Eye (tissue), 1 donor: ENCODE measurements at regions not wholly inside any gene's neighbourhood (a gene's known extent, or its start where the extent isn't known, plus 50 kb on each side); places are given as distances from the start of the nearest gene placed in this dataset.

ENCODE experiments used
- DNase-seq: peaks from one replicate; pipeline ENCODE4 v3.0.0-alpha.2; 2015

- no peak for DNase-seq
Observed at GRCh38 chr13:59442461-59442860, 721.3 kb downstream of the DIAPH3 start.

DNA sequence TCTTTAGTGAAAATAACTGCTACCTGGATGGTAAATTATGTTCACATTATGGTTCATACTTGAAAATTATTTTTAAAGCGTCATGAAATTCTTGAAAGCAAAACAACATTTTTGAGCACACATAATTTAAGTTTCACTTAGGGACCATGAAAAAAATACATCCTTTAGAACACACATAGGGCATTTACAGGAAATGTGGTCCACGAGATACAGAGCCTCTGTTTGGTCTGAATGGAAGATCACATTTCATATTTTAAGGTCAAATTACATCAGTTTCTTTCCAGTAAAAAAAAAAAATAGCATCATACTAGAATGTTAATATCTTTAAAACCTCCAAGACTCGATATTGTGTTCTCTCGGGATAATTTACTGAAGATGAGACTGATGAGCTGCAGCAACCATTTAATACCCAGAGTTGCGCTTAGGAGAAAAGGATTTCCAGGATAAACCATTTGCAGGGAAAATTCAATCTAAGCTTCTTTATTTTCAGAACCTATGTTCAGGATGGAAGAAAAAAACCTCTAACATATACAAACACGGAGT lies 720.7 kb downstream of the DIAPH3 start:
- no peak for DNase-seq

DNA sequence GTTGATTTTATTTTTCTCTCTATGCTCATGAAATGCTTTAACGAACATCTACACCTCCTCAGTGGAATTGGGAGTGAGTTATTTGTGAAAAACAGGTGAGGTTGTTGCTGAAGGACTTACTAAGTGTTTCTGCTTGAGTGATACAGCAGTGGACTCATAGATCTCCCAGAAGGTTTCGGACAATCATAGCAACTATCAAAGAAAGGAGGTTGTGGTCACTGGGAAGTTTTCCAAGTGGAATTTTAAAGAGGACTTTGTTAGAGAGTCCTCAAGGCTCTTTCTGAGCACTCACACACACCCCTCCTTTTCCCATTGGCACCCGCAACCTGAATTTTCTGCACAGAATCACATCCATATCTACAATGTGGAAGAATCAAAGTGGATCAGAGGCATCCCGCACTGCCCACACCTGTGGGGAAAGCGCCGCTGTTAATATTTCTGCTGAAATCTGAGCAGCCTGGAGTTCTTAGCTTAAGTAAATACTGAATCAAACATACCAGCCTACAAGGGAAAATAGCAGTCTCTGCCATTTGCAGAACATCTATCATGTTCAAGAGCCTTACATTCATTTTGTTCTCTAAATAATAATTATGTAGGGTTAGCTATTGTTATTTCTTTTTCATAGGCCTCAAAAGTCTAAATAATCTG lies 719.4 kb downstream of the DIAPH3 start:
- DNase-seq = no peak

DNA sequence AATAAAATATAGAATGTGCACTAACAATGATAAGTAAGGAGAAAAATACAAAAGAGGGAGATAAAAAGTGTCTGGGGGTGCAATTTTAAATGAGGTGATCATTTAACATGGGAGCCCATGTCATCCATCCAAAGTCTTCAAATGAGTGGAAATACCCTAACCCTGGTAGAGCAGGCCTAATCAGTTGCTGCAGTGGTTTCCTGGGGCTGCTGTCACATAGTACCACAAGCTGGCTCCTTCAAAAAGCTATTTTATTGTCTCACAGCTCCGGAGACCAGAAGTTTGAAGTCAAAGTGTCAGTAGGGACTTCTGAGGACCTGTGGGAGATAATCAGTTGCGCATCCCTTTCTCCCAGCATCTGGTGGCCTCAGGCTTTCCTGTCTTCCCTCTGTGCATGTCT lies 717.9 kb downstream of the DIAPH3 start:
- DNase-seq = no peak

DNA sequence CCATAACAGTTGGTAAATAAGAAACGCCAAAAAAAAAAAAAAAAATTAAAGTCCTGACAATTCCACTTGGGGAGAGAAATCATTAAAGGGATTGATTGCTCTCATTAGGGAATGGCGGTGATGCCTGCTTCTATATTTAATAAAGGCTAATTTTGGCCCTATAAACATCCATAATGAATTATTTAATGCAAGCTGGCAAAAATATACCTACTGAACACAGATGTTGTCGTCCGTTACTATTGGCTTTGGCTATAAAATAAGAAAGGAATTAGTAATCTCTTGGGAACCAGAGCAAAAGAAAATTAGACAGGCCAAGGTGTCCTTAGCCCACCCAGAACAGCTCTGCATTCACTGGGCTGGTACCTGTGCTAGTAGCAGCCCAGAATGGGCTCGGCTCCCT lies 717.3 kb downstream of the DIAPH3 start:
- no peak for DNase-seq

DNA sequence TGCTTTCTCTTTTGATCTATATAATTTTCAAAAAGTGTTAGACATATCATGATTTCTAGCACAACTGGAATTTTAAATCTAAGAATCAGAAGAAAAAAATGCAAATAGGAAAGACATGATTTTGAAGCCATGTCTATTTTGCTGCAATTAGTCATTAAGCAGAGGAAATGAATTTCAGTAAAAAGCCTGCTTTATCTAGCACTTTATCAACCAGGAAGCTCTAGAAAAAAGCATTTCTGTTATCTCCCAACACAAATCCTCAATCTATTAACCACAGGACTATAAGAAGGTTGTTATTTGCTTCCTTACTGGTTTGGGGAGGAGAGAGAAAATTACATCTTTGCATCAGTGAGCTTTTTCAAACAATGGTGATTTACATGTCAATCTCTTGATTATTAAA lies 716.7 kb downstream of the DIAPH3 start:
- DNase-seq = no peak

- DNase-seq = no peak
Observed at GRCh38 chr13:59447846-59448620, 715.7 kb downstream of the DIAPH3 start.

DNA sequence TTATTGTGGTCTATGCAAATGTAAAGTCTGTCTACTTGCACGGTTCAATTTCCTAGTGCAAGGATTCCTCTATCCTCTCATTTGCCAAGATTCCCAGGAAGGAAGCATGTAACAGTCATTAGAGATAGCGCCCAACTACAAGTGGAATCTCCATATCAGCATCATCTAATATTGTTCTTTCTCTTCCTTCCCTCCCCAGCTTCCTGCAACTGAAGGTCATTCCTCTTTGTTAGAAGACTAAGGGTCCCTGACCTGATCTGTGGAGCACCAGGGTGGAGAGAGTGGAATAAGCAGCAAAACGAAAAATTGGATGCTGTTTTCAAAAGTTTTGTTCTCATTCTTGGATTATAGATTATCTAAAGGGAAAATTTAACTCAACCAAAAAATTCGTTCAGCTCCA lies 714.0 kb downstream of the DIAPH3 start:
- no peak for DNase-seq

DNA sequence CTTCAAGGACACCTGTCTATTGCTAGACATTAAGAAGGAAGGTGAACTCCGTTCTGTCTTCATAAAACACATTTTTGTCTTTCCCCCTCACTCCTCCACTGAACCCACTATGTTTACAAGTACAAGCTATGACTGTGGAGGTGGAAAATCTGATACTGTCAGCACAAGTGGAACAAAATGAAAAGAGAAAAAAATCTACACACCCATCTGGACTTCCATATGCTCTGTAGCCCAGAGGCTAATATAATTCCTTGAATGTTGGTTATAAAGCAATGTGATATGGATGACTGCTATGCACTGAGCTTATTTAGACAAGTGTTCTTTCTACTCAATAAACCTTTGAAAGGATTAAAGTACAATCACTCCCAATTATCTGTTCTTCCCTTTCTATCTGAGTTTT lies 713.5 kb downstream of the DIAPH3 start:
- no peak for DNase-seq

GRCh38 chr13:59451236-59451635 lies 712.5 kb downstream of the DIAPH3 start:
- DNase-seq = no peak

DNA sequence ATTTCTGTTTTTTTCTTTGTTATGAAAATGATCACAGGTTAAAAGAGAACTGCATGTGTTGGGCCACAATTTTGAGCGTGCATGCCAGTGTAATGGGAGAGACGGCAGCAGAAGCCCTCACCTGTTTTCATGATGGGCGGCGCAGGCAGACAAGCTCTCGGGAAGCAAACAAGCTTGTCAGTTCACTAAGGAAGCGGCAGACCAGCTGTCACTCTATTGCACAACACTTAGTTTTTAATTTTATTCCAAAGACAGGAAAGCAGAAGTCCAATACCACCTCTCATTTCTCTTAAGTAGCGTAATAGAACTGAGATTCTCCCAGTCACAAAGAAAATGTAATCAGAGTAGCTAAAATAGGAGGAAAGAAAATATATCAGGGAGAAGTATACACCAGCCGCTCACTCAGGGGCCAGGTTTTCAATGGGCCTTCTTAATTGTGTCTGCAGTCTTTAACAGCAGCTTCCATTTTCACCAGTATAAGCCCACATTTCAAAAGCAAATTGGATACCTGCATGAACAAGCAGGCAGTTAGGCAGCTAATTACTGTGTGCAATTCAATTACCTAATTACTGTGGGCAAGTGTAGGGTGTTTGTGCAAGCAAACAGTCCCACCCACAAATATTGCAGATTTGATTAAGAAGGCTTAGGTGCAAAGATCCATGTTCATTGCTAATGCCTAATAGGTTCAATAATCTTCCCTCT lies 711.4 kb downstream of the DIAPH3 start:
- no peak for DNase-seq

GRCh38 chr13:59458908-59459579 lies 704.7 kb downstream of the DIAPH3 start:
- no peak for DNase-seq

- DNase-seq = no peak
Observed at GRCh38 chr13:59459972-59460371, 703.8 kb downstream of the DIAPH3 start.

GRCh38 chr13:59461411-59461810 lies 702.3 kb downstream of the DIAPH3 start:
- DNase-seq = no peak

GRCh38 chr13:59463023-59463422 lies 700.7 kb downstream of the DIAPH3 start:
- DNase-seq = no peak

DNA sequence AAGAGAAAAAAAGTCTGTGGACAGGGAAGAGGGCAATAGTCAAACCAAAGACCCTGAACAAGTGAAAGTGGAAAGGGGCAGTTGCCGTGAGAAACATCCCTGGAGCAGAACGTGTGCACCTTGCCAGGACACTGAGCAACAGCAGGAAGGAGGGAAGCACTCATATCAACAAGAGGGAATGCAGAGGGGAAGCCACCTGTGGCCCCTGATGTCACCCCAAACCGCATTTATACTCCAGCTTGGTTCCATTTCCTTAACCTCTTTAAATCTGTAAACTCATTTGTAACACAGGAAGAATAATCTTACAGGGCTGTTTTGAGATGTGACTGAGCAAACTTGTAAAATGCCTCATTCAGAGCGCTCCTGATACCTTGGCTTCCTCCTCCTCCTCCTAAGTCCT lies 698.8 kb downstream of the DIAPH3 start:
- DNase-seq = no peak

DNA sequence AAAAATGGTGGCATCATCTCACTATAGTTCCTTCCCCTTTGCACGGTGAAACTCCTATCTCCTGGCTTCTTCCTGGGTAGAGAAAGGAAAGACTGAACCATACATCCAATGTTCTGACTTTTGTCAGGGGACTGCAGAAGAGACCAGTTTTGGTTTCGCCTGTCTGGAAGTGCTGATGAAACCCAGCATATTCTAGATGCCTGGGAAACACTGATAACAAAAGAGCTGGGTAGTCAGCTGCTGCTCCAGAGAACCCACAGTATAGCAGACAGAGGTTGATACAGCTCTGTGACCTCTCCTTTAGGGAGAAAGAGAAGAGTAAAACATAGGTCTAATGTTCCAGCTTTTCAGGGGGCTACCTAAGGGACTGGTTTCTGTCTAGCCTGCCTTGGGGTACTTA lies 695.3 kb downstream of the DIAPH3 start:
- DNase-seq = no peak

DNA sequence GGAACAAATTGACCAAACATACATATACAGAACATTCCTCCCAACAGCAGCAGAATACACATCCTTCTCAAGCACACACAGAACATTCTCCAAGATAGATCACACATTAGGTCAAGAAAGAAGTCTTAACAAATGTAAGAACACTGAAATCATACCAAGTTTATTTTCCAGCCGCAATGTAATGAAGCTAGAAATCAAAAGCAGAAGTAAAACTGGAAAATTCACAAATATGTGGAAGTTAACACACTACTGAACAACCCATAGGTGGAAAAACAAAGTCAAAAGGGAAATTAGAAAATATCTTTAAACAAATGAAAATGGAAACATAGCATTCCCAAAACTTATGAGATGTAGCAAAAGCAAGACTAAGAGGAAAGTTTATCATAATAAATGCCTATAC lies 692.6 kb downstream of the DIAPH3 start:
- no peak for DNase-seq

- DNase-seq = peak; percentile 32
Observed at GRCh38 chr13:59472134-59472533, 691.6 kb downstream of the DIAPH3 start.

DNA sequence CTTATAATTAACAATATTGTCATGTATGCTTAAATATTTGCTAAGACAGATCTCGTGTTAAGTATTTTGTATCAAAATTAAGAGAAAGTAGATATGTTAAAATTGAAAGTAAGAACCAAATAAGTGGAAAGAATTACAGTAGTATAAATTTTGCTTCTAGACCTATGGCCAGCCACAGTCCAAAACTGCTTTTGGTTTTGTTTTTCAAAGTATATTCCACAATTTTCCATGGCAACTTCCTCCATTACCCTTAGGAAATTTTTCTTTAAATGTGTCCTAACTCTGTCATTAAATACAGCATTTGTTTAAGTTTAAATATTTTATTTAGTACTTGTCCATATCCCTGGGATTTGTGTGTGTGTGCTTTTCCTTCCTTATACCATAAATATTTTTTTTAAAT lies 689.0 kb downstream of the DIAPH3 start:
- DNase-seq = no peak

DNA sequence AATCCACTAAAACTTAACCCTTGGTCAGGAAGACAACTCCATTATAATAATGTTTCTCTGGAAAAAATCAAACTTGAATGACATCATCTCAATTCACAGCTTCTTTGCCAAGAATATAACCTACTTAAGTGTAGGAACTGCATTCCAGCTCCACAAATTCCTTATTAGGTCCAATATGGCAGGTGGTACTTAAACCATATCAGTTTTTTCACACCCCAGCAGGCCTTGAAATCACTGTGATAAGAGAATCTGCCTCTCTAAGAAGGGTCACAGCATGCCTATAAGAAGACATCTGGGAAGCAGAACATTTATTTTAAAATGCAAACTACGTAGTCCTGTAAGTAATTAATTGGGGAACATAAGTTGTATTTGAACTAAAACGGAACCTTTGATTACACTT lies 687.8 kb downstream of the DIAPH3 start:
- DNase-seq = no peak

GRCh38 chr13:59476366-59476765 lies 687.4 kb downstream of the DIAPH3 start:
- no peak for DNase-seq

DNA sequence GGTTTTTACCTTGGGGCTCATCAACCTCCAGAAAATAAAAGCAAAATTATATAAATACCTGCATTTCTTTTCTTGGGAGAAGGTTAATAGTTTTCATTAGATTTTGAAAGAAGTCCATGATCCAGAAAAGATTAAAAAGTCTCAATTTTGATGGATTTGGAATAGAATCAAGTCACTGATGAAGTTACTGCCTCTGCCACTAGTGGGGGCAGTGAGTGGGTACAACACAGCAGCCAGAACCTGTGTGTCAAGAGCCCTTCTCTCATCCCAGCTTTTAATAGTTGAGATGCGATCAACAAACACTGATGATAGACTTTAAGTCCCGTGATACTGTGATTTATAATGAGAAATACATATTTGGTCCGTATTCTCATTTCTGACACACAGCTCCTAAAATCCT lies 686.7 kb downstream of the DIAPH3 start:
- DNase-seq = no peak
